ENCODE measurements at regions not wholly inside any gene's neighbourhood (a gene's known extent, or its start where the extent isn't known, plus 50 kb on each side); places are given as distances from the start of the nearest gene placed in this dataset.

DNA sequence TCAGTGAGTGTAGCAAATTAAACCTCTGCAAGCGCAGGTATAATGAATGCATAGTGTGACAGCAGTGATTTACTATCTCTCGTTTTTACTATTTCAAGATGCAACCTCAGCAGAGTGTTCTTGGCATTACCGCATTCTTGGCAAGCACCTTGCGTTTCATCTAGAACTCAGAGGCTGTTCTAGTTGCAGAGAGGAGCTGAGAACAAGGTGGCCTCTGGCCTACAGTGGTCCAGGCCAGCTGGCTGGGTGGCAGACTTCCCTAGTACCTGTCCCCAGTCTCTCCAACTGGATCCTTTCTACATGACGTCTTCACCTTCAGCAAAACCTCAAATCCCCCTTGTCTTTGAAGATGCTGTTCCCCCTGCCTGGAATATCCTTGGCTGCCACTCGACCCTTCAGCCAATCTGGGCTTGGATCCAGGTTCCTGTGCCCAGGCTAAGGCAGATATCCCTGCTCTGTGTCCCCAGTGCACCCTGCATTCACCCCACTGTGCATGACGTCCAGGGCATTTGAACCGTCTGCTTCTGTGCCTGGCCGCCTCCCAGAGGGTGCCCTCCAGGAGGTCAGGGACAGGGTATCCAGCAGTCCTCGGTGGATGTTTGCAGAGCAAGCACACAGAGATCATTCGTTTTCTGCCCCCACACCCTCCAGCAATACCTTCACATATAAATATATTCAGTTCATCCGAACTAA is 120.4 kb upstream of the CPEB4 start:
- no peak overlapping the region for H3K27ac ChIP-seq (ENCODE audit: low read length)
- H3K79me2 ChIP-seq (ENCODE audit: low read length), result no peaks in the 10 kb centered on the region
- no peak overlapping the region for H3K9ac ChIP-seq (ENCODE audit: low read length)
- no peaks in the 10 kb centered on the region for H3K36me3 ChIP-seq (replicated peaks; ENCODE audit: low read depth, low read length)
- peaks cover 11% of the 10 kb centered on the region for H3K27me3 ChIP-seq (ENCODE audit: low read depth, low read length)
- no peak overlapping the region for H3K4me3 ChIP-seq (ENCODE audit: low read length)
- no peak overlapping the region for H3K4me2 ChIP-seq (ENCODE audit: low read length)
- no peaks in the 10 kb centered on the region for H4K20me1 ChIP-seq (ENCODE audit: insufficient read depth, low read length)
- H3K9me3 ChIP-seq (ENCODE audit: insufficient read depth, low read length), result no peaks in the 10 kb centered on the region
- H2AFZ ChIP-seq (ENCODE audit: low read depth, low read length), result no peak overlapping the region
- TF ChIP-seq EZH2phosphoT487 (IDR thresholded peaks at IDR 0.05; ENCODE audit: low read depth), result no peak
- TF ChIP-seq, protein P1, sequence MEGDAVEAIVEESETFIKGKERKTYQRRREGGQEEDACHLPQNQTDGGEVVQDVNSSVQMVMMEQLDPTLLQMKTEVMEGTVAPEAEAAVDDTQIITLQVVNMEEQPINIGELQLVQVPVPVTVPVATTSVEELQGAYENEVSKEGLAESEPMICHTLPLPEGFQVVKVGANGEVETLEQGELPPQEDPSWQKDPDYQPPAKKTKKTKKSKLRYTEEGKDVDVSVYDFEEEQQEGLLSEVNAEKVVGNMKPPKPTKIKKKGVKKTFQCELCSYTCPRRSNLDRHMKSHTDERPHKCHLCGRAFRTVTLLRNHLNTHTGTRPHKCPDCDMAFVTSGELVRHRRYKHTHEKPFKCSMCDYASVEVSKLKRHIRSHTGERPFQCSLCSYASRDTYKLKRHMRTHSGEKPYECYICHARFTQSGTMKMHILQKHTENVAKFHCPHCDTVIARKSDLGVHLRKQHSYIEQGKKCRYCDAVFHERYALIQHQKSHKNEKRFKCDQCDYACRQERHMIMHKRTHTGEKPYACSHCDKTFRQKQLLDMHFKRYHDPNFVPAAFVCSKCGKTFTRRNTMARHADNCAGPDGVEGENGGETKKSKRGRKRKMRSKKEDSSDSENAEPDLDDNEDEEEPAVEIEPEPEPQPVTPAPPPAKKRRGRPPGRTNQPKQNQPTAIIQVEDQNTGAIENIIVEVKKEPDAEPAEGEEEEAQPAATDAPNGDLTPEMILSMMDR (IDR thresholded peaks at IDR 0.05; ENCODE audit: low read depth, low read length), result no peak
- no peaks in the 10 kb centered on the region for H3K4me1 ChIP-seq (ENCODE audit: low read length)

DNA sequence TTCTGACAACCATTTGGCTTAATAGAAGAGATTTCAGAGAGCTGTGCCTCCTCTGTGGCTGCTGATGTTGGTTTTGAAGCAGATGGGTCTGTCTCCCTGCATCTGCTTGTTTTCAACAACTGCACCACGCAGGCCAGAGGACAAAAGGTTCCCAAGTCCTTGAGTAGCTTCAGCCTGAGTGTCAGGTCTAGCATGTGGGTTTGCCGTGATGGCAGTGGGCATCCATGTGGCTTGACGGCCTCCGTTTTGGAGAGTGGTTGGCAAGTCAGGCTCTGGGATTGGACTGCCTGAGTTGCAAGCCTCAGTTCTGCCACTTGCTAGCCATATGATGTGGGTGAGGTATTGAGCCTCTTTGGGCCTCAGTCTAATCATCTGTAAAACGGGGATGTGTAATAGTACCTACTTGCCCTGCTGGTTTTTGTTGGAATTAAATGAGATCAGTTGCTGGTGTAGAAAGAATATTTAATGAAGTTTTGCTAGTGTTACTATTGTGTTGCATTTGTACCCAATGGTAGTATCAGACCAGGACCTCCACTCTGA is 119.8 kb upstream of the CPEB4 start:
- no peaks in the 10 kb centered on the region for H3K9me3 ChIP-seq (ENCODE audit: insufficient read depth, low read length)
- H3K9ac ChIP-seq (ENCODE audit: low read length), result no peak overlapping the region
- H3K27me3 ChIP-seq (ENCODE audit: low read depth, low read length), result peaks cover 6% of the 10 kb centered on the region
- no peaks in the 10 kb centered on the region for H3K4me1 ChIP-seq (ENCODE audit: low read length)
- H3K36me3 ChIP-seq (replicated peaks; ENCODE audit: low read depth, low read length), result no peaks in the 10 kb centered on the region
- TF ChIP-seq, protein P1 (IDR thresholded peaks at IDR 0.05; ENCODE audit: low read depth, low read length), result no peak
- no peak for TF ChIP-seq EZH2phosphoT487 (IDR thresholded peaks at IDR 0.05; ENCODE audit: low read depth)
- H3K4me2 ChIP-seq (ENCODE audit: low read length), result no peak overlapping the region
- H2AFZ ChIP-seq (ENCODE audit: low read depth, low read length), result no peak overlapping the region
- H3K4me3 ChIP-seq (ENCODE audit: low read length), result no peak overlapping the region
- H3K79me2 ChIP-seq (ENCODE audit: low read length), result no peaks in the 10 kb centered on the region
- no peaks in the 10 kb centered on the region for H4K20me1 ChIP-seq (ENCODE audit: insufficient read depth, low read length)
- H3K27ac ChIP-seq (ENCODE audit: low read length), result no peak overlapping the region

DNA sequence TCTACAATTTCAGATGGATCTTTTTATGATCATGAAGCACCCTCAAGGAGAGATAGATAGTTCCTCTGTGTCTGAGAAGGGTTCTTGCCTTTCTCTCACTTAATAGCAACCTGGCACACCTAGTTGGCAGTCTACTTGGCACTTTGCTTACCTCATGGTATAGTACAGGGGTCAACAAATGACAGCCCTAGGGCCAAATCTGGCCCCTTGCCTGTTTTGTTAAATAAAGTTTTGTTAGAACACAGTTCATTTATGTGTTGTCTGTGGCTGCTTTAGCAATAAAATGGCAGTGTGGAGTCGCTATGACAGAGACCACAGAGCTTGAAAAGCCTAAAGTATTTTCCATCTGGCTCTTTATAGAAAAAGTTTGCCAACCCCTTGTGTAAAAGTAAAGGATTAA is 119.3 kb upstream of the CPEB4 start:
- Histone ChIP-seq H3K79me2 (ENCODE audit: low read length) (no peaks in the 10 kb centered on the region), H3K27ac (ENCODE audit: low read length) (no peak overlapping the region), H3K27me3 (ENCODE audit: low read depth, low read length) (no peaks in the 10 kb centered on the region; the same call in 1 of the 2 replicates), H2AFZ (ENCODE audit: low read depth, low read length) (no peak overlapping the region), H3K36me3 (replicated peaks; ENCODE audit: low read depth, low read length) (no peaks in the 10 kb centered on the region), H3K9ac (ENCODE audit: low read length) (no peak overlapping the region), H3K9me3 (ENCODE audit: insufficient read depth, low read length) (no peaks in the 10 kb centered on the region), H4K20me1 (ENCODE audit: insufficient read depth, low read length) (no peaks in the 10 kb centered on the region), H3K4me3 (ENCODE audit: low read length) (no peak overlapping the region), H3K4me1 (ENCODE audit: low read length) (no peaks in the 10 kb centered on the region), H3K4me2 (ENCODE audit: low read length) (no peak overlapping the region)
- TF ChIP-seq EZH2phosphoT487 (IDR thresholded peaks at IDR 0.05; ENCODE audit: low read depth), result no peak
- TF ChIP-seq, protein P1 (IDR thresholded peaks at IDR 0.05; ENCODE audit: low read depth, low read length), result no peak

DNA sequence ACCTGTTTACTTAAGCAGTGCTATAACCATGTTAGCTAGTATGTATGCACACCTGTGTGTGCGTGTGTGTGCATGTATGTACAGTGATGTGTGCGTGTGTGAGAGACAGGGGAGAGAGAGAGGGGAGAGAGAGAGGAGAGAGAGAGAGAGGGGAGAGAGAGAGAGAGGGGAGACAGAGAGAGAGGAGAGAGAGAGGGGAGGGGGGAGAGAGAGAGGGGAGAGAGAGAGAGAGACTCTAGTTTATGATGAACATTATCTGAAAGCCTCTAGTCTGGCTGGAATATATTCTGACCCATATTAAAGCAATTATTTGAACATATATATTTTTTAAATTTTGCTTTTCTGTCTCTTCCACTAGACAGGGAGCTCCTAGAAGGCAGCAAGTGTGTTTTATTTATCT is 117.5 kb upstream of the CPEB4 start:
- H3K27ac ChIP-seq (ENCODE audit: low read length), result no peak overlapping the region
- H3K9ac ChIP-seq (ENCODE audit: low read length), result no peak overlapping the region

More for the DNA sequence above, 117.5 kb upstream of the CPEB4 start:
- Histone ChIP-seq H2AFZ (ENCODE audit: low read depth, low read length) (no peak overlapping the region), H3K79me2 (ENCODE audit: low read length) (no peaks in the 10 kb centered on the region), H4K20me1 (ENCODE audit: insufficient read depth, low read length) (no peaks in the 10 kb centered on the region), H3K9me3 (ENCODE audit: insufficient read depth, low read length) (no peaks in the 10 kb centered on the region), H3K27me3 (ENCODE audit: low read depth, low read length) (no peaks in the 10 kb centered on the region), H3K4me3 (ENCODE audit: low read length) (no peak overlapping the region), H3K4me2 (ENCODE audit: low read length) (no peak overlapping the region), H3K36me3 (replicated peaks; ENCODE audit: low read depth, low read length) (no peaks in the 10 kb centered on the region), H3K4me1 (ENCODE audit: low read length) (peaks cover 6% of the 10 kb centered on the region)
- TF ChIP-seq, protein P1 (IDR thresholded peaks at IDR 0.05; ENCODE audit: low read depth, low read length), result no peak
- no peak for TF ChIP-seq EZH2phosphoT487 (IDR thresholded peaks at IDR 0.05; ENCODE audit: low read depth)
